ENCODE measurements at regions not wholly inside any gene's neighbourhood (a gene's known extent, or its start where the extent isn't known, plus 50 kb on each side); places are given as distances from the start of the nearest gene placed in this dataset.

- FAIRE-seq = no peak
- TF ChIP-seq CTCF (IDR thresholded peaks at IDR 0.05; ENCODE audit: insufficient read depth, missing control alignments) = no peak
- no peak for DNase-seq (ENCODE audit: insufficient read length, low spot score)
Observed at GRCh38 chr14:85288041-85288440, 241.9 kb upstream of the FLRT2 start.

DNA sequence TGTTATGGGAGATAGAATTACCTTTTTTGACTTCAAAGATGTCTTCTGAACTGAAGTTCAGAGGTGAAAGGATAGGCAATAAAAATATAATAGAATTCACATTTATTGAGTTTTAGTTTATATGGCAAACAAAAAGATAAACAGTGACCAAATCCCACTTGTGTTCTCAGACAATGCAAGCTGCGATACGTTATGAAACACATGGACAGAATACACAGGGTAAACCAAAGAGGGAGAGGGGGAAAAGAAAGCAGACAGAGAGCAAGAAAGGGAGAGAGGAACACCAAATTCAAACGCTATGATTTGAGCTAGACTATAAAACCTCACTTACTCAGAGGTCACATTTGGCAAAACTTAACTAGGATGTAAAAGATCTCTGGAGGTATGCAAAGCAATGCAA is 238.2 kb upstream of the FLRT2 start:
- TF ChIP-seq CTCF (IDR thresholded peaks at IDR 0.05; ENCODE audit: insufficient read depth, missing control alignments) = no peak
- DNase-seq (ENCODE audit: insufficient read length, low spot score) (no peak), FAIRE-seq (no peak)

GRCh38 chr14:85293612-85294234 is 236.2 kb upstream of the FLRT2 start:
- no peak for TF ChIP-seq CTCF (IDR thresholded peaks at IDR 0.05; ENCODE audit: insufficient read depth, missing control alignments)

GRCh38 chr14:85295318-85295717 is 234.6 kb upstream of the FLRT2 start:
- no peak for TF ChIP-seq CTCF (IDR thresholded peaks at IDR 0.05; ENCODE audit: insufficient read depth, missing control alignments)
- DNase-seq (ENCODE audit: insufficient read length, low spot score) (peak; percentile 27), FAIRE-seq (peak; percentile 68)

More at GRCh38 chr14:85293612-85294234, 236.2 kb upstream of the FLRT2 start:
- FAIRE-seq = peak; percentile 11
- DNase-seq (ENCODE audit: insufficient read length, low spot score) = no peak

GRCh38 chr14:85296456-85297210 is 233.3 kb upstream of the FLRT2 start:
- DNase-seq (ENCODE audit: insufficient read length, low spot score) (no peak), FAIRE-seq (no peak)
- TF ChIP-seq CTCF (IDR thresholded peaks at IDR 0.05; ENCODE audit: insufficient read depth, missing control alignments) = no peak

DNA sequence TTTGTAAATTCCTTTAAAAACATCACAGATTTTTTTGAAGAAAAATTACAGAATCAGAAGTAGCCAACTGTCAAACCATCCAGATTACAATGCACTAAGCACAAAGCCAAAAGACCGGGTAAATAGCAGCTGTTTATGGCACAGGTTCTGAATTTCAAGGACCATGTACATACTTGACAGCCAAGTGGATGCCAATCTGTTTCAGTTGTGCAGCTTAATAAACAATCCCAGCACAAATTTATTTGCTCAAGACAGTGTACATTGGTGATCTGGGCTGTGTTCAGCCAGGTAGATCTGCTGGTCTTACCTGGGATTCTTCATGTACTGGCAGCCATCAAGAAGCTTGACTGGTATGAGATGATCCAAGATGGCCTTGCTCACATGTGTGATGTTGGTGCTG is 229.8 kb upstream of the FLRT2 start:
- TF ChIP-seq CTCF (IDR thresholded peaks at IDR 0.05; ENCODE audit: insufficient read depth, missing control alignments) = no peak
- FAIRE-seq (no peak), DNase-seq (ENCODE audit: insufficient read length, low spot score) (no peak)

DNA sequence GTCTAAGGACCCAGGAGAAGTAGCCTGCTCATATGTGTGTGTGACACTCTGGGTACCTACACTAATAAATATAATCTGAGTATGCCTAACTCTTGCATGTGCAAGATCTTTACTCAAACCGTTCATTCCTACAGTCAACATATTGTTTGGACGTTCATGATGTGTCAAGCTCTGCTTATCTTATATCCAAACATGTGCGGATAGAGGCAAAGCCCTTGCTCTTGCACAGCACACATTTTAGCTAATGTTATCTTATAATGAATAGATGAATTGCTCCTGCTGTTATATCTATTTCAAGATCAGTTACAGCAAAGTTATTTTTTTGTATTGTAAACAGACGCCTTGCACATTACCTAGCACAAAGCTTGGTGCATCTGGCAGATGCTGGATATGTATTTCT is 228.4 kb upstream of the FLRT2 start:
- FAIRE-seq (no peak), DNase-seq (ENCODE audit: insufficient read length, low spot score) (no peak)
- TF ChIP-seq CTCF (IDR thresholded peaks at IDR 0.05; ENCODE audit: insufficient read depth, missing control alignments) = no peak
